ENCODE measurements at regions not wholly inside any gene's neighbourhood (a gene's known extent, or its start where the extent isn't known, plus 50 kb on each side); places are given as distances from the start of the nearest gene placed in this dataset.
A peak's percentile ranks its signal among the peaks of the same experiment; 100 is the strongest.

DNA sequence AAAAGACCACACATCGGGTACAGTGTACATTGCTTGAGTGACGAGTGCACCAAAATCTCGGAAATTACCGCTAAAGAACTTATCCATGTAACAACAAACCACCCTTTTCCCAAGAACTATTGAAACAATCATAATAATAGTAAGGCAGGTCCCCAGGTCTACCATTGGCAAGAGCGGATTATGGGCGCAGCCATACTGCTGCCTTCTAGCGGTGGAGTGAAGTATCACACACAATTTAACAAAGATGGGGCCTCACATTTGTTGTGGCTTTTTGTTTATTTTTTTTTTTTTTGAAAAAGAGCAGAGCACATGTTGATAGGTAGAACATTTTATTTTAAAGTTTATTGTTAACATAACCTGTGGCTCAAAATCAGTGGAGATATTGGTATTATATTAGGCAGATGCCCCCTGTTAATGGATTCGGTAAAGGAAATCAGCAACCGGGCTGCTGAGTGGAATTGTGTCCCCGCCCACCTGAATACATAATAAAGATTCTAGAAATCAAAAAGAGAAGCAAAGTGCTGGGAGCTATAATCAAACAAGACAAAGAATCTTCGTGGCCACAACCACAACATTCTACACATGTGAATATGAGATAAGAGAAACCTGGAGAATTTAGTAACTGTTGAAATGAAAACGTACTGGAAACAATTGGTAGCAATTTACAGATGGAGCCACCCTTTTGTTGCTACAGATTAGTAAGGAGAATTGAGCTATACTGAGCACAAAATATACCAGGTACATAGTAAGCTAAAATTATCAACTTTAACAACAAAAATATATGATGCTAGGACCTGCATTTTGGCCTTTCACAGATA lies 94.2 kb upstream of the EXOC2 start:
- TF ChIP-seq, protein P1, sequence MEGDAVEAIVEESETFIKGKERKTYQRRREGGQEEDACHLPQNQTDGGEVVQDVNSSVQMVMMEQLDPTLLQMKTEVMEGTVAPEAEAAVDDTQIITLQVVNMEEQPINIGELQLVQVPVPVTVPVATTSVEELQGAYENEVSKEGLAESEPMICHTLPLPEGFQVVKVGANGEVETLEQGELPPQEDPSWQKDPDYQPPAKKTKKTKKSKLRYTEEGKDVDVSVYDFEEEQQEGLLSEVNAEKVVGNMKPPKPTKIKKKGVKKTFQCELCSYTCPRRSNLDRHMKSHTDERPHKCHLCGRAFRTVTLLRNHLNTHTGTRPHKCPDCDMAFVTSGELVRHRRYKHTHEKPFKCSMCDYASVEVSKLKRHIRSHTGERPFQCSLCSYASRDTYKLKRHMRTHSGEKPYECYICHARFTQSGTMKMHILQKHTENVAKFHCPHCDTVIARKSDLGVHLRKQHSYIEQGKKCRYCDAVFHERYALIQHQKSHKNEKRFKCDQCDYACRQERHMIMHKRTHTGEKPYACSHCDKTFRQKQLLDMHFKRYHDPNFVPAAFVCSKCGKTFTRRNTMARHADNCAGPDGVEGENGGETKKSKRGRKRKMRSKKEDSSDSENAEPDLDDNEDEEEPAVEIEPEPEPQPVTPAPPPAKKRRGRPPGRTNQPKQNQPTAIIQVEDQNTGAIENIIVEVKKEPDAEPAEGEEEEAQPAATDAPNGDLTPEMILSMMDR (IDR thresholded peaks at IDR 0.05), result peak; percentile 64
- no peak for TF ChIP-seq EZH2 (IDR thresholded peaks at IDR 0.05)
